Anterior cingulate cortex (tissue), 58 donors: ENCODE measurements at regions not wholly inside any gene's neighbourhood (a gene's known extent, or its start where the extent isn't known, plus 50 kb on each side); places are given as distances from the start of the nearest gene placed in this dataset.
A peak's percentile ranks its signal among the peaks of the same experiment; 100 is the strongest.
"Not testable (repeated sequence)": the region's sequence is repeated elsewhere in the genome, so short reads cannot be mapped to it uniquely, and the experiment has no call there.

ENCODE experiments used
- DNase-seq, 58 donors: peaks; one replicate each; lab custom pipeline; 2025; lab: John Stamatoyannopoulos, UW

DNA sequence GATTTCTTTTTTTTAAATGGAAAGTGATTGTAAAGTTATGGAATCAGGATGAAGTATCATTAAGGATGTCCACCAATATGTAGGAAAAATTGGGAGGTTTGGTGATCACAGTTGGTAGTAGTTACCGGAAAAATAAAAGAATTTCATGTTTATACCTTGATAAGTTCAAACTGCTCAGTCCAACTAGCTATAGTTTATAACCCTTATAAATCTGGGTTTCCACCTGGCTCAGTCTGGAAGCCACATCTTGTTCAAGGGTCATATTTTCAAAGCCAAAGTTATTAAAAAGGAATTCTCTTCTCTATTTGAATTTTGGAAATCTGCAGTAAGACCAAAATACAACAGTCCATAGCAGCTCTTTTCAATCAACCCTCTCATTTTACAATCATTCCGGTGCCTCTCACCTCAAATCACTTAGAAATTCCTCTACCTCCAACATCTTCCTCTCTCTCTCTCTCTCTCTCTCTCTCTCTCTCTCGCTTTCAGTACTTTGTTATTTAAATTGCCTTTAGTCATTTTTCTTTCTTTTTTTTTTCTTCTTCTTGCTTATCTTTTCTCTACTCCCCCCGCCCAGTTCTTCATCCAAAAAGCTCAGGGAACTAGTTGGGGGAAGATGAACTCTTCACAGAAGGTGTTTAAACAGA lies 186.2 kb upstream of the TBC1D5 start:
- no peak for DNase-seq

DNA sequence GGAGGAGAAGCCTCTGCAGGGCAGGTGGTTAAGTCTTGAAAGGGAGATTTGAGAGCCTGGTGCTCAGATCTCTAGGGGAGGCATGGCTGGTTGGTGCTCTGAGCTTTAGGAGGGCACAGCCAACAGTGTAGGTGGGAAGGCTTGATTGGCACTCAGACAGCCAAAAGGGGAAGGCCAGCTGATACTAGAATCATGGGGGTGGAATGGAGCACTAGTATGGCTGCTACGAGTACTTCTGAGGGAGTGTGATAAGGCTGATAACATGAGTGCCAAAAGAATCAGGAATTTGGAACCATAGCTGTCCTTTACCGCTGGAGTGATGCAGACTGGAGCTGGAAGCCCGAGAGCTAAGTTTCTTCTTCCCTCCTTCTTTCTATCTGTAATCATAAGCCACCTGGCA lies 184.6 kb upstream of the TBC1D5 start:
- DNase-seq, result no peak

GRCh38 chr3:17915341-17915740 lies 172.9 kb upstream of the TBC1D5 start:
- no peak for DNase-seq

DNA sequence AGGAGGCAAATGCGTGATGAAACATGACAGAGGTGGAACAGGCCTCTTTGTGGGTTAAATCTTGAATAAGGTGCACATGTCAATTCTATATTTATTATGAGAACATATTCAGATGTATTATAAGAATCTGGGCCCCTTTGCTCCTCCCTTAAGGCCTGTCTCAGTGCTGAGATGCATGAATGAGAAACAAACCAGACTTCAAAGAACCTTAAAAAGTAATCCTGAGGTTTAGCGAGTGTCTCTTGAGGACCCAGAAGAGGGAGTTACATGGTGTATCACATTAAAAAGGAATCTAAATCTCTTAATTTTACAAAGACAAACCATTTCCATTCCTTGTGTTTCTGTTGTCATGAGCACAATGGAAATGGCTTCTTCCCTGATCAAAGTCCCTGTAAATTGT lies 170.9 kb upstream of the TBC1D5 start:
- DNase-seq, result no peak

DNA sequence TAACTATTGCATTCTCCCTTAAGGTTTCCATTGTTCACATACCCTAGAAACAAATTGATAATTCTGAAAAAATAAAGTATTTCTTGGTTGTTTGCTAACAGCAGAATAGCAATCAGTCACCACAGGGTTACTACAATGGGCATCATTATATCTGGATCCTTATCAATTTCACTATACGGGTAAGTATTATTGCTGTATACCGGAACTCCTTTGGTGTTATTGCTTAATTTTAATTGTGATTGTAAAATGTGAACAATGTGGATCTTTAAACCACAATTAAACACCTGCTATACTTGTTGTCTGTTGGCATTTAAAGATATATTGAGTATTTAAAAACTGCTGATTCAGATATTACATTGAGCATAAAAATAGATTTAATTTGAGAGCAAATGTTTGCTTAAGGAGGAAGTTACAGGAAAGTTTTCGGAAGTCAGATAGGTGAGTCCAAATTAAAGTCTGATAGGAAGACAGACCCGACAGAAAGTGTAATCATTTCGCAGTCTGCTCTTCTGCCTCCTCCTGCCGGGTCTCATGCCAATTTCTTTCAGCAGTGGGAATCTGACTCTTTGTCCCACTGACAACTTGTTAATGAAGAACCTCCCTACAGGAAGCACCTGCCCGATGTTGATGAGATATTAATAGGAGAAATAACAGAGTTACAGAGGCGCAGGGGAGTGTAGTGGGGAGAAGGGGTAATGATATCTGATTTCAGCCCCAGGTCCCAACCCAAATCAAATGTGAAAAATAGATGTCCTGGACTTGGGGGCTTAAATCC lies 169.7 kb upstream of the TBC1D5 start:
- DNase-seq, result no peak

DNA sequence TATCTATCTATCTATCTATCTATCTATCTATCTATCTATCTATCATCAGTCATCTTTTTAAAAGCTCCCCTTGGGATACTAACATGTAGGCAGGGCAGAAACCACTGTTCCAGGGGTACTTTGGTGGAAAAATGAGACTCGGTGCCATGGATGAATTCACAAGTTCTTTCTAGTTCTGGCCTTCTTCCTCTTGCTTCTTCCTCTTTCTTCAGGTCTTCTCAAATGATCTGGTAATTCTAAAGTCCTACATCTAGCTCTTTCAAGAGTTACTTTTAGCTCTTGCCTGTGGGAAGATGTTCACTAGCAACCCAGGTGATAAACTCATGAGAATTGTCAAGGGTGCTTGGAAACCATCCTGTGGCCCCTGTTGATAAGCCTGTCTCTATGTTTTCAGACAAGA lies 168.5 kb upstream of the TBC1D5 start:
- no peak for DNase-seq

GRCh38 chr3:17909714-17910113 lies 167.3 kb upstream of the TBC1D5 start:
- DNase-seq, result no peak

DNA sequence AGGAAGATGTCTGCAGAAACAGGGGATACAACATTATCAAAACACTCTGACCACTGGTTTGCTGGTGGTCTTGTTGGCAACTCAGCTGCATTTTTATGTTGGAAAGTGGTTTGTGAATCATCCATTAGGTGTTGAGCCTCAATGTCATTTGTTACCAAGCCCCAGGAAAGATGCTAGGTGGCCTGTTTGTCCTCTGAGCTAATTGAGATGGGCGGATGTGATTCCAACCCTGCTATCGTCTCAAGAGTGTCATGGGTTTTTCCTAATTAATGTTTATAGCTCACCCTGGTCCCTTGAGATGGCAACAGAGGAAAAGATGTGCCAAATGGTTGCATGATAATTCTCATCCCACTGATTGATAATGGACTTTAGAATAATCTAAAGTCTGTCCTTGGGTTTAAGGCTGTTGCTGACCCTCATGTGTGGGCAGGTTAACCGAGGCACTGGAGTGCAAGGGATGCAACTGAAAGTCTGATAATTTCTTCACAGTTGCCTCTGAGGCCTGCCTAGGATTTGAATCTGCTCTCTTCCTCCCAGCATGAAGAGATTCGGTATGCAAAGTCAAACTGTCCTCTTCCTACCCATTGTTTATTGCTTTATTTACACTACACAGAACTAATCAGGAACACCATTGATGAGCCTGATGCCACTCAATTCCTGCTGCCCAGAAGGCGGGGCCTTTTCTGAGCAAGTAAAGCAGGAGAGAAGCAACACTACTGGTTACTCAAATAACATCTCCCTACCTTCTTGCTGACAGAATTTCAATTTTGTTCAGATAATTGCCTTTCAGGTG lies 166.2 kb upstream of the TBC1D5 start:
- no peak for DNase-seq

GRCh38 chr3:17905996-17906395 lies 163.6 kb upstream of the TBC1D5 start:
- DNase-seq, result no peak

GRCh38 chr3:17901893-17902292 lies 159.5 kb upstream of the TBC1D5 start:
- no peak for DNase-seq

DNA sequence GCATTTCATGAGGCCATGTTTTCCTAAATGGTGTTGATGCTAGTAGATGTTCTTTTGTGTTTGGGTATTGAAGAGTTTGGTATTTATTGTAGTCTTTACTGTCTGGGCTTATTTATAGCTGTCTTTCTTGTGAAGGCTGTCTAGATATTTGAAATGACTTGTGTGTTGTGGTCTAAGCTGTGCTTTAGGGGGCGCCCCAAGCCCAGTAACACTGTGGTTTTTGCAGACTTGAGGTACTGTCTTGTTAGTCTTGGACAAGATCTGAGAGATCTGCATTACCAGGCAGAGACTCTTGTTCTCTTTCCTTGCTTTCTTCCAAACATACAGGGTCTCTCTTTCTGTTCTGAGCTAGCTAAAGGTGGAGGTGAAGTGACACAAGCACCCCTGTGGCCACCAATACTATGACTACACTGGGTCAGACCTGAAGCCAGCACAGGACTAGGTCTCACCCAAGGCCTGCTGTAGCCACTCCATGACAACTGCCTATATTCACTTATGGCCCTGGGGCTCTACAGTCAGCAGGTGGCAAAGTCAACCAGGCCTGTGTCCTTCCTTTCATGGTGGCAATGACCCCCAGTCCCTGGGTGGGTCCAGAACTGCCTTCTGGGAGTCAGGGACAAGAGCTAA lies 152.1 kb upstream of the TBC1D5 start:
- DNase-seq, result peak in 1 of 58 donors; percentile 4

DNA sequence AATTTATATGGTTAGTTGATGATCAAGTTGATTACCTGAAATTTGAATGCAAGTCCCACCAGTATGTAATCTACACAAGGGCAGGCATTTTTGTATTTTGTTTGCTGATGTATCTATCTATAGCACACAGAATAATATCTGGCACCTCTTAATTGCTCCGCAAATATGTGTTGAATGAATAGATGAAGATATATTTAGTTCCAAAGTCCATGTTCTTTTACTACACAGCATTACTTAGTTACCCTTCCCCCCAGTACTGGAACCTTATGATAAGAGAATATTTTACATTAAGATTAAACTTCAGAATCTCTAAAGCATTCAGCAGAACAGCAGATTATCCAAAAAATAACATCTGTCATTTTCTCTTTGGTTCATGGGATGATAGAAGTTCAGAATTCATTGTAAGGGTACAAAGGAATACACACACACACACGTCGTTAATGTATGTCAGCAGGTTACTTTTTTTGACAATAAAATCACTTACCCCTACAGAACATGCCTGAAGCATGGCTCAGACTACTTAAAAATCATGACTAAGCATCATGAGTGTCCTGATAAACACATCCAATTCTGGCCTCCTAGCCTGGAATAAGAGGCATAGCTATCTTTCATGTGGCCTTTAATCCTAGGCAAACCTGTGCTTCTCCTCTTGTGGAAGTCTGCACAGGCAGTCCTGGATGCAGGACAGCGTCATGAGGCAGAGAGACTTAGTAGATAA lies 148.9 kb upstream of the TBC1D5 start:
- no peak for DNase-seq

GRCh38 chr3:17885986-17886385 lies 143.6 kb upstream of the TBC1D5 start:
- no peak for DNase-seq

- DNase-seq, result no peak
These were observed 140.6 kb upstream of the TBC1D5 start for GRCh38 chr3:17882981-17883380.

DNA sequence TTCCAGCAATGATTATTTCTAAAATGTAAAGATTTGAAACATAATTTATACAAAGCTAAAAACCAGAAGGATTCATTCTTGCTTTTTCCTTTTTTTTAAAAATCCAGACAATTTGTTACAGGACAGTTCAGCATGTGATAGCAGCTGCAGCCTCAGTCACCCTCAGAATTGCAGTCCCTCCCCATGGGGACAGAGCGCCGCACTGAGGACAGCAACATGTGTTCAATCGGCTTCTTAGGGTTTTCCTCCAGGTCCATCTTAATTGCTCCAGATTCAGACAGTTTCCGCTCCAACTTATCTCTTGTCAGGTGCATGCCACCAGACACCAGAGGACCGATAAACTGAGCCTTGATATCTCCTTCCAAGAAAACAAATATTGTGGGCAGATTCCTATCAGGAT lies 134.9 kb upstream of the TBC1D5 start:
- no peak for DNase-seq

- DNase-seq, result no peak
These were observed 132.2 kb upstream of the TBC1D5 start for GRCh38 chr3:17874636-17875035.

DNA sequence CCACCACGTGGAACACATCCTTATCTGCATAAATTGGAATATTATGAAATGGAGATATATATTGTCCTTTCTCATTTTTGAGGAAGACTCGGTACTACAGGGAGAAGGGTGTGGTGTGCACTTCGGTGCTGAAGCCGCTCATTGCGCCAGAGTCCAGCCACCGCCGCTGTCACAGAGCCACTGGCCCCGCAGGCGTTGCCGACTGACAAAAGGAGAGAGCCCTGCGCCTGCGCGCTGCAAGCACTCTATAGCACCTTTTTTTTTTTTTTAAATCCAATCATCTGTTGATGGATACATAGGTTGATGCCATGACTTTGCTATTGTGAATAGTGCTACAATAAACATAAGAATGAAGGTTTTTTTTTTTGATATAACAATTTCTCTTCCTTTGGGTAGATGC lies 130.0 kb upstream of the TBC1D5 start:
- no peak for DNase-seq

DNA sequence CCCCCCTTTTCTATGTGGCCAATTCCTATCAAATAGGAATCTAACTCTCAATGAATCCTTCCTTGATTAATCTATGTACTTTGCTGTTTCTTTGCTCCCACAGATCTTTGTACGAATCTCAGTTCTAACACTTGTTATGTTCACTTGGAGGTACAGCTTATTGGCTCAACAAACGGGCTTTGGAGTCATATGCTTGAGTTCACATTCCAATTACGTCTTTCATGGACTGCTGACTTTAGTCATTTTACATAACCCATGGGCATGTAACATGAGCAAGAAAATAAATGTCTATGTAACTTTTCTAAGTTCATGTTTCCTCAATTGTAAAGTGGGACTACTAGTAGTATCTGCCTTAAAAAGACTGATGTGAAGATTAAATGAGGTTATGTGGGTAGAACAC lies 123.2 kb upstream of the TBC1D5 start:
- no peak for DNase-seq

DNA sequence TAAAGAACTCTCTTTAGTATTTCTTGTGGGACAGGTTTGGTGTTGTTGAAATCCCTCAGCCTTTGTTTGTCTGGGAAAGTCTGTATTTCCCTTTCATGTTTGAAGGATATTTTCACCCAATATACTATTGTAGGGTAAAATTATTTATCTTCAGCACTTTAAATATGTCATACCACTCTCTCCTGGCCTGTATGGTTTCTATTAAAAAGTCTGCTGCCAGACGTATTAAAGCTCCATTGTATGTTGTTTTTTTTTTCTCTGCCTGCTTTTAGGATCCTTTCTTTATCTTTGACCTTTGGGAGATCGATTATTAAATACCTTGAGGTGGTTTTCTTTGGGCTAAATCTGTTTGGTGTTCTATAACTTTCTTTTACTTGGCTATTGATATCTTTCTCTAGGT lies 119.0 kb upstream of the TBC1D5 start:
- DNase-seq, result no peak

DNA sequence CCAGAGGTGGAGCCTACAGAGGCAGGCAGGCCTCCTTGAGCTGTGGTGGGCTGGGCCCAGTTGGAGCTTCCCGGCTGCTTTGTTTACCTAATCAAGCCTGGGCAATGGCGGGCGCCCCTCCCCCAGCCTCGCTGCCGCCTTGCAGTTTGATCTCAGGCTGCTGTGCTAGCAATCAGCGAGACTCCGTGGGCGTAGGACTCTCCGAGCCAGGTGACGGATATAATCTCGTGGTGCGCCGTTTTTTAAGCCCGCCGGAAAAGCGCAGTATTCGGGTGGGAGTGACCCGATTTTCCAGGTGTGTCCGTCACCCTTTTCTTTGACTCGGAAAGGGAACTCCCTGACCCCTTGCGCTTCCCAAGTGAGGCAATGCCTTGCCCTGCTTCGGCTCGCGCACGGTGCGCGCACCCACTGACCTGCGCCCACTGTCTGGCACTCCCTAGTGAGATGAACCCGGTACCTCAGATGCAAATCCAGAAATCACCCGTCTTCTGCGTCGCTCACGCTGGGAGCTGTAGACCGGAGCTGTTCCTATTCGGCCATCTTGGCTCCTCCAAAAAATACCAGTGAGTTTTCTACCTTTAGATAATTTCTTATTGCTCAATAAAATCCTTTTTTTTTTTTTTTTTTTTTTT lies 118.5 kb upstream of the TBC1D5 start:
- DNase-seq, result not testable (repeated sequence)
